Ramos (cell line): ENCODE measurements at regions not wholly inside any gene's neighbourhood (a gene's known extent, or its start where the extent isn't known, plus 50 kb on each side); places are given as distances from the start of the nearest gene placed in this dataset.
"Not testable (repeated sequence)": the region's sequence is repeated elsewhere in the genome, so short reads cannot be mapped to it uniquely, and the experiment has no call there.

Source experiments
- in situ Hi-C: fragments of 300-500 bp; cut with MboI; formaldehyde crosslinking; loops from one replicate; pipeline ENCODE4 v1.14.3; 2022; ENCODE audit warnings: low sequenced_read_pairs; ENCODE audit not compliant: unreplicated experiment

DNA sequence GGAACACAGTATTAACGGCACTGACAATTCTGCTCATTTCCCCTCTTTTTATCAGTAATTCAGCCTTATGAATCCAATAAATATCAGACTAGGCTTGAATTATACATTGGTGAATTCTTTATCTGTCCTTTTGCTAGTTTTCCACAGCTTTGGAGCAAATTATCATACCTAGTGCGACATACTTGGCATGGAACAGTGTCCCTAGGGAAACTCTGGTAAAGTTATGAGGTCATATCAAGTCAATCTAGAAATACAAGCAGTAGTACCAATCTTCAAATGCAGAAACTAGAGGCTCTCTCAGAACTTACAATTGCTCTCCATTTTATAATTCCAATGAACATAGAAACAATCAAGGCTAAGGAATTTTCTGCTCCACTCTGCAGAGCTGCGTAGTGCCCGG, 449.3 kb upstream of the NPVF start:
- in situ Hi-C loops, result no loop called here

DNA sequence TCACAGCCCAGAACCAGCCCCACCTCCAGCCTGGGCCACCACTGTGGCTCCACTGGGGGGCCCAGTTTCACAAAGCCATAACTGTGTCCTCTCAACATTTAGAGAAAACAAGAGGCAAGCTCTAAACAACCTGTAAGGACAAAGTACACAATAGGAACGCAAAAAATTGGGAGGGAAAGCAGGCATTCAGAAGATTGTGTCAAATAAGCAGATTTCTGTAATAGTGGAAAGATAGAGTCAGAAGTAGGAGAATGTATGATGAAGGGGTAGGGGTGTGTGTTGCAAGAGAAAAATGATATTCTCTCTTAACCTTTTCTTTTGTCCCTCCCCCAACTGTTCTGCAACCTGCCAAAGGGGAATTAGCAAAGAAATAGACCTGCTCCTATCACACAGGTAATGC, 449.9 kb upstream of the NPVF start:
- in situ Hi-C loops, result no loop called here

DNA sequence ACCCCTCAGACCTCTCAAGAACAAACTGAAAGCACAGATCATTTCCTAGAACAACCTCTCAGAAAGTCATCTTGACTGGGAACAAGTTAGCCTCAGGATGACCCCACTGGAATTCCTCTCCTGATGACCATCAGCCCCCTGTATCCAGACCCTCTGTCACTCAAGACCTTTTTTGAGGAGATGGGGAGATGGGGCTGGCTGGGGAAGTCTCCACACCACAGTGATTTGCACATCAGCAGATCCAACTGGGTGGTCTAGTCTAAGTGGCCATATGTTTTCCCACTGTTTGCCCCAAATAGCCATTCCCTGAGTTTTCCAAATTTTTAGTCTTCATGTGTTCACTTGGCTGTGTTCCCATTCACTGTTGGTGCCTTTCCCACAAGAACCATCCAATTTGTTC, 452.4 kb upstream of the NPVF start:
- in situ Hi-C loops, result no loop called here

DNA sequence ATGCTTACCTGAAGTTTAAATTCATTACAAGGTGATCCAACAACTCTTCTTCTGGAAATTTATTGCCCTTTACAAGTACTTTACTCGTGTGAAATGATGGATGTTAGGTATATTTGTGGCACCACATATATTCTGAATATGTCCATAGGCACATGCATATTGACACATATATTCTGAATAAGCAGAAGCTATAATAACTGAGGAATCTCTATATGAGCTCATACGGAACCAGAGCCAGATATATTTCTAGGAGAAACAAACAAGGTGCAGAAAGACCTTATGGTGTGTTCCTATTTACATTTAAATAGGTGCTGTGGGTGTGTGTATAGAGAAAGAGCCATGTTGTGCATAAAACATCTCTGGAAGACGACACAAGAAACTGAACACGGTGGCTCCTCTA, 456.1 kb upstream of the NPVF start:
- in situ Hi-C loops, result no loop called here

DNA sequence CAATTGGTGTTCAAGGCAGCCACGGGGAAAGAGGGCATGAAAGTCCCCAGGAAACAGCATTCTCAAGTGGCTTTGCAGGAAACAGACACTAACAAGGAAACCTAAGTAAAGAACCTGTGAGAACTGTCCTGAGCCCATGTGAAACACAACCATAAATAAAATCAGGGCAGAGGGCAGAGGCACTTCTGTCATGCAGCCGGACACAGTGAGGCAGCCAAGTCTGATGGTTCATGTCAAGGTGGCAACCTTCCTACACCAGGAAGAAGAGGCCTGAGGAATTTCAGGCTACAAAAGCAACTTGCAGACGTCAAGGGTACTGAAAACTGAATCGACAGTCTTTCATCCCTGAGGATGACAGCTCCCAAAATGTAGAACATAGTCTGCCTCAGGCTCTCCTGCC, 458.2 kb upstream of the NPVF start:
- in situ Hi-C loops, result no loop called here

DNA sequence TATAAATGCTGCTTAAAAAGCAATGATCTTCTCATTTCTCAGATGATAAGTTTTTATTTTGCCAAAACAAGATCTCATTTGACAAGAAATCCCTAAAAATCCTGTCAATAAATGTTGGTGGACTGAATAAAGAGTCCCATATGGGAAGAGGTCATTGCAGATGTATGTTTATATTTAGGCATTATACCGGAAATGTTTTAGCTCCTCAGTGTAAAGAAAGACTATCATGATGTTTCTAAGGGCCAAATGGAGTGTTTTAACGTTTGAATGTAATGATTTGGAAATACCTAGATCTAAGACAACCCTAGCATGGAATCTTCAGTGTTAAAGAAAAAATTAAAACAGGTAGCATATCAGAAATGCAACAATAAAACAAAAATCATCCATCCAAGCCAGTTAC, 457.8 kb upstream of the NFE2L3 start:
- in situ Hi-C loops, result no loop called here

DNA sequence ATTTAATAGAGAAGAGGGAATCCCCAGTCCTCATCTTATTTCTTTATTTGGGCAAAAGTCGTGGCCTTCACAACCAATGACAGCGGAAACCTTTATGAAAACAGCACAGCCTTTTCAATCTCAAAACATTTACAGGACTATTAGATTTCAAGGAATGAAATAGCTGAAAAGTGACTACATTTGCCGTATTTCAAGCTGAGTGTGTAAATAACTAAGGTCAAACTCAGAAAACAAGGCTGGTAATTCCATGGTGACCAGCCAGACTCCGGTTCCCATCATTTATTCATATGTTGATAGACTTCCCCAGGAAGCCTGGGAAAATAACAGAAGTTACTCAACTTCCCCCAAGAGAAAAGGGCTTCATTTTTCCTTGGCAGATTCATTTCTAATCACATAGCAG, 457.3 kb upstream of the NFE2L3 start:
- in situ Hi-C loops, result no loop called here

DNA sequence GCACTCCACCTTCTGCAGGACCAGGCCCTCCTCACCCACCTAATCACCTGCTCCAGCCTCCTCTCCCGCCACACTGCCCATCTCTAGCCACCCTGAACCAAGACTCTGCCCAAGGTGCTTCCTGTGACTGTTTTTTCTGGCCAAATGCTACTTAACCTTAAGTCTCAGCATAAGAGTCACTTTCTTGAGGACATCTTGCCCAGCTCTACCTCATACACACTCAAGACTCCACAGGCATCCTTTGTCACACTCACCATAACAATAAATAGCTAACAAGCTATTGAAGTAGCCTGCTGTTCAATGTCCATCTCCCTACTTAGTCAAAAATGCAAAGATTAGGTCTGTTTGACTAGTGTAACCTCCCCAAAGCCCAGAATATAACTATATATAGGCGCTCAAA, 455.4 kb upstream of the NFE2L3 start:
- in situ Hi-C loops, result no loop called here

DNA sequence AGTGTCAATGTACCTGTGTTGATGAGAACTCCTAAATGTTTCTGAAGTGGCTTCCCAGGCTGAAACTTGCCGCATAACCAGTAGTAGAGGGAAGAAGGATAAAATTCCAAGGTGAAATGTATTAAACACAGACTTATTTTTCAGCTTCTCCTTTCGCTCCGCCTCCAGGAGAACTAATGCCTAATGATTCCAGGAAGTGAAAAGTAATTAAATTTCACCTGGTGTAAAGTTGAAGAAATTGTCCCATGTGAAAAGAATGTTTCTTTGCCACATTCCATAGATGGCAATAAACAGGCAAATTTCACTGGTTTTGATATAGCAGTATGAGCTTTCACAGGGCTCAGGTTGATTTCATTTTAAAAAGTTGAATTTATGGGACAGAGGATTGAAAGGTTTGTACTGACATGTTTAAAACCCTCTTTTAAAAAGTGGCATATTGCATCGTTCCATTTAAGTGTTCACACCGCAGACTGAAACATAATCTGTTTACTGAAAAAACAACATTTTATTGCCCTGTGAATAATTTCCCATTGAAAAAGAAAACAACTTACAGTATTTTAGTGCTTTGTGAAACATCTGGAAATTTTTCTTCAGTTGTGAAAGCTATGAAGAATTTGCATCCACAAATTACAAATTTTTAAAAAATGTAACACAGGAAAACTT, 453.4 kb upstream of the NFE2L3 start:
- in situ Hi-C loops, result no loop called here

DNA sequence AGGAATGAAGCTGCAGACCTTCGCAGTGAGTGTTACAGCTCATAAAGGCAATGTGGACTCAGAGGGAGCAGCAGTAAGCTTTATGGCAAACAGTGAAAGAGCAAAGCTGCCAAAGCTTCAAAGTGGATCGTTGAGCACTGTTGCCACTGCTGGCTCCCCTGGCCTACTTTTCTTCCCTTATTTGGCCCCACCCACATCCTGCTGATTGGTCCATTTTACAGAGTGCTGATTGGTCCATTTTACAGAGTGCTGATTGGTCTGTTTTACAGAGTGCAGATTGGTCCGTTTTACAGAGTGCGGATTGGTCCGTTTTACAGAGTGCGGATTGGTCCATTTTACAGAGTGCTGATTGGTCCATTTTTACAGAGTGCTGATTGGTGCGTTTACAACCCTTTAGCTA, 451.9 kb upstream of the NFE2L3 start:
- in situ Hi-C loops, result not testable (repeated sequence)

DNA sequence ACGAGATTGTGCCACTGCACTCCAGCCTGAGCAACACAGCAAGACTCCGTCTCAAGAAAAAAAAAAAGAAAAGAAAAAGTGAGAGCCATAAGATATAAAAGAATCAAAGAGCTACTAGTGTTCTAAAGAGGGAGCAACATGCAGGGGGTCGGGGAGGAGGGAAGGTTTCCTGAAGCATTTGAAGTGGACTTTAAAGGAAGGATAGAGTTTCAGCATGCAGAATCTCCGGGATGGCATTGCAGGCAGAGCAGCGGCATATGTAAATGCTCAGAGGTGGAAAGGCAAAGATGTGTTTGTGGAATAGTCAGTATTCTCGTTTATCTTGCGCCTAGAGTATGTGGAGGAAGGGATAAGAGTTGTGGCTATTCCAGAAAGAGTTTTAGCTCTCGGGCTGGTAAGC, 447.6 kb upstream of the NFE2L3 start:
- in situ Hi-C loops, result no loop called here

DNA sequence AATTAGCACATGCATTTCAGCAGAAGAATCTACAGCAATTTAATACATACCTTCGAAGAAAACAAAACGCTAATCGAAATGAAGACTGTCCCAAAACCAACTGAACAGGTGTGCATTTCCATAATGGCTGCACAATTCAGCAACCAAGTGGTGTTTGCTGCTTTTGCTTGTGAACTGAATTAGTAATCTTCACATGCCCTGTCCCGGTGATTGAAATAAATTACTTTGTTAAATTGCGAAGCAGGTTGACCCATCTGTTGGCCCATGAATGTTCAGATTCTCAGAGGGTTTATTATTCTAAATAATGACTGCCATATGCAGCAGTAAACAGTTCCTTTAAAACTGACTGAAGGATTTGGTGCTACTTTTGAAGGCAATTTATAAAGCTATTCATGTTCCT, 445.2 kb upstream of the NFE2L3 start:
- in situ Hi-C loops, result no loop called here

DNA sequence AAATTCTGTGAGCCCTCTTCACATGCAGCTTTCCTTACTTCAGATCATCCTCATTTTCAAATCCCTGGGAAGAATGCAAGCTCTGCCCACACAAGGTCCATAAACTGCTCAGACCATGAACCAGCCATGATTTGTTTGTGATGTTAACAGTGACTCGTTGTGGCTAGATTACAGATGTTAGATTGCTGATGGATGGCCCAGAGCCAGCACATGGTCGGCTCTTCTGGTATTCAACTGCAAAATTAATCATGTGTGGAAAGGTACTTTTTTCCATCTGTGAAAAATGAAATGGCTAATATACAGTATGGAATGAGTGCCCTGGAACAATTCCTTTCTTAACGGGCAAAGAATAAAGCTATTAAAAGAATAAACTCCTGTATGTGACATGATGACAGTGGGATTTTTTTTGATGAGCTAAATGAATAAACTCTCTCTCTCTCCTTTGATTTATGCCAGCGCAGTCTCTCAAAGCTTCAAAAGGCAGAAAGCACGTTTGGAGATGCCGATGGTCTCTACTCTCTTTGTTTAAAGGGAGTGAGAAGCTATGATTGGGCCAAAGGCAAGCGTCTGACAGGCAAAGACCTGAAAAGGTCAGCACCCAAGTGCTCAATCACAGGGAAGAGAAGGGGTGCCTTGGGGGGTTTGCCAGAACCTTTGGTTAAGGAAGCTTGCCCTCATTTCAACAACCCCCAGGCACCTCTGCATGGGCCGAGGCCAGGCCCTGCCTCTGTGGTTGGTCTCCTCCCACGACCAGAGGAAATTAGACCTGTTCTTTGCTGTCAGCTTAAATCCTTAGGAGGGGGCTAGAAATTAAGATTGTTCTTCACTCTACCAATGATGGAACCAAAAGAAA, 444.0 kb upstream of the NFE2L3 start:
- in situ Hi-C loops, result no loop called here

DNA sequence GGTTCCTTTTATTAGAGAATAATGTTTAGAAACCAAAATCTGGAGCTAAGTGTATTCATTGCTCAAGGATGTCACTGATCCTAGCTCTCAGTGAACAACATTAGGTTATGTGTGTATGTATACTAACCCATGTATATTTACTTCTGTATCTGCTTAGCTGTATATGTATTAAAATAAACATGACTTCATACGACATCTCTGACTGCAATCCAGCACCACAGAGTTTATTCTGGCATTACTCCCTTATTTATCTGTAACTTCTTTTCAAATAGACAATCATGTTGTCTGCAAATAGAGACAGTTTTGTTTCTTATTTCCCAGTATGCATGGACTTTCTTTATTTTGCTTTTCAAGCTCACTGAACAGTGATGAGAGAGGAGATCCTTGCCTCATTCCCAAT, 441.0 kb upstream of the NFE2L3 start:
- in situ Hi-C loops, result no loop called here

DNA sequence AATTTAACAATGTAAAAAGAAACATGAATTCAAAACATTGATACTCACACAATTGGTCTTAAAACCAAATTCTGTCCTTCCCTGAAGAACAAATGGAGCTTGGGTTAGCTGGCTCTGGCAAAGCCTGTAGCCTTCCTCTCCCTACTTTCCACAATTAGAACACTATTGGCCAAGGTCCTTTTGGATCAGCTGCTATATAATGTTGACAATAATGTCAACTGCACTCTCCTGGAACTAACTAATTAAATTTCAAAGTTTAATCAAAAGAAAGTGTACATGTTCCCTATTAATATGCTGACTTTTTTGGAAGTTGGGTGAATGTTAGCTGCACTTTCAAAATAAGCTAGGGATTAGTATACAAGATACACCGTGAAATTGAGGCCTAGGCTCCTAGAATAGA, 440.1 kb upstream of the NFE2L3 start:
- in situ Hi-C loops, result no loop called here

DNA sequence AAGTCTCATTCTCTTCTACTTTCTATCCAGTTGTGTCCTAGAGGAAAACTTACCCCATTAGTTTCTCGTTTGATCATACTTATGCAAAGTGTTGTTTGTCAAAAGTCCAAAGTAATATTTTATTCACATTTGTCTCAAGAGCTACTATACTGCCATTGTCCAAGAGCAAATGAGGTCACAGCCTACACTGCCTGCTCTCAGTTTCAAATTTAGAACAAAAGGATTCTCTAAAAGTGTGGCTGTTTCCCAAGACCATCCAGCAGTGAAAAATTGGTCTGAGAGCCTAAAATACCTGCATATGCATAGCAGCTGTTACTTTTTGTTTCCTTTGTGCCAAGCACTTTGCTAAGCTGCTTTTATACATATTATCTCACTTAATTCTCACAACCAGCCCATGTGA, 439.5 kb upstream of the NFE2L3 start:
- in situ Hi-C loops, result no loop called here

DNA sequence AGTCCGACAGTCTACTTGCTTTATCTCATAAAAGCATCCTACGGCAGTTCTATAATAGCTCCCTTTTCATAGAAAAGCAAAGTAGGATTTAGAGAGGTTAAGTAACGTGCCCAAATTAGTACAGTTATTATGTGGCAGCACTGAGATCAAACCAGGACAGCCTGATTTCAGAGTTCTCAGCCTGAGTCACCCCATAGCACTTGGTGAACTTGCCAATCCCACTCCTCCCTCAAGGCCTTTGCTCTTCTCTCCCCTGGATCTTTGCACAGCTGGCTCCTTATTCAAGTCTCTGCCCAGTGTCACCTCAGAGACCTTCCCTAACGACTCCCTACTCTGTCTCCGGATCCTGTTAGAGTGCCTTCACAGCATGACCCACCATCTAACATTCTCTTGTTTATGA, 438.0 kb upstream of the NFE2L3 start:
- in situ Hi-C loops, result no loop called here

DNA sequence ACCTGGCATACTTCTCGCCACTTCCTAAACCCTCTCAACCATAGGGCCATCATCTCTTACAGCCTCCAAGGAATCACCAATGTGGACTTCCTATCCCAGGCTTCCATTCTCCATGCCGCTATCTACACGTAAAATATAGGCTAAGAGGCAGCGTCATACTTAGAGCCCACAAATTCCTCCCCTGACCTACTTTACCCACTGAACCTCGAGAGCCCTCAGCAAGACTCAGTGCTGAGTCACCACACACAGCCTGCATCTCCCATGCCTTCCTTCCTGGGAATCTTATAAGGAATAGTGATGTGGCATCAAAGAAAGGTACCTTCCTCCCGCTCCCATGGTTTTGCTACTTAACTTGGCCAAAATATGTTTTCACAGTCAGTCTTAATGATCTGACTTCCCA, 435.6 kb upstream of the NFE2L3 start:
- in situ Hi-C loops, result no loop called here

DNA sequence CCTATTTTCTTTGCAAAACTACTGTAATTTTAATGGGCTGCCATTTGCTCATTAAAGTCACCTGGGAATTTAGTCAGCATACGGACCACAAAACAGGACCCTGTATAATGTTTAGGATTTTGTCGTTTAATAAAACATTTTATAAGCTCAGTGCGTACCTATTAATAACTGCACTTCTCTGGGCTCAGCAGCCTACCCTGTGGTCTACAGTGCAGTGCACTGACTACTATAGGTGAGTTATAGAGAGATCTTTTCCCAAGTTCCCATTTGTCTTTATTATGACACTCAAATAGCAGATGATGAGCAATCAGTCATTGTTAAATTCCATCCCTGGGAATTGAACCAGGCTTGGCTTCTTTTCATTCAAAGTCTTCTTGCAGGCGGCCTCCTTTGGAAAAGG, 433.4 kb upstream of the NFE2L3 start:
- in situ Hi-C loops, result no loop called here

DNA sequence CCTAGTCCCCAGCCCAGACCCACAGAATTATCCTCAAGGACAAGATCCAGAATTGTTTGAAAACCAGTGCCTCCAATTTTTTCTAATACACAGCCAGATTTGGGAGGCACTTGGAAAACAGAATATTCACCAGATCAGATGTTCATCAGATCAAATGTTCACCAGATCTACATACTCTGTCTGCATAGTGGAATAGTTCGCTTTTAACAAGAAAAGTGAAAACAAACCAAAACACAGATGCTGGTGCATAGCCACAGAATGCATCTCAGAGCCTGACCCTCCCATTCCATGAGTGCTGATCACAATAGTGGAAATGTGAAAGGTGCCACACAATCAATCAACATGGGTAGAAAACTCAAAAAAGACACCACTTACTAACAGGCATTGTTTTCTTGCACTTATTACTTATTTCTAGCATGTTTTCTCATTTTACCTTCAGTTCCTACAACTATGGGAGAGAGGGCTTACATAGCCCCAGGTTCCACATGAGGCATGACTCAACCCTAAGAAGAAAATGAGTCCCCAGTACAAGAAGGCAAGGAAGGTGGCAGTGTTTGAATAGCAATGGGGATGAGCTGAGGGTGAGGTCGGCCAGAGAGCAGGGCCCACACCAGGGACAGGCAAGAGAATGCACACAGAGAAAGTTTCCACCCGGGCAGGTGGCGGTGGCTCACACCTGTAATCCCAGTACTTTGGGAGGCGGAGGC, 432.7 kb upstream of the NFE2L3 start:
- in situ Hi-C loops, result no loop called here

DNA sequence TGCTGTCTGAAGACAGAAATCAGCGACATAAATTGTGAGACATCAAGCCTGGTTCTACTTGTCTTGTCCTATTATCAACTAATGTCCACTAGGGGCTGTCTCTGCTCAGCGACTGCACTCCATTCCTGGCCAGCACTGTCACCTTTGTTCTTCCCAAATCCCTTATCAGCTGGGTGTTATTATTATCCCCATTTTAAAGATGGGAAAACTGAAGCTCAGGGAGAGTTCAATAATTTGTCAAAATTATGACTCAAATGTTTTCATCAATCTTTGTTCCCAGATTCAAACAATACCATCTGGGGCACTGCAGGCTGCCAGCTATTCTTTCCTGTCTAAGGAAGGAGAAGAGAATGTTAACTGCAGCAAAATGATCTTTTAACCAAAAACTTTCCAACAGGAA, 431.6 kb upstream of the NFE2L3 start:
- in situ Hi-C loops, result no loop called here
